ENCODE measurements at regions not wholly inside any gene's neighbourhood (a gene's known extent, or its start where the extent isn't known, plus 50 kb on each side); places are given as distances from the start of the nearest gene placed in this dataset.

DNA sequence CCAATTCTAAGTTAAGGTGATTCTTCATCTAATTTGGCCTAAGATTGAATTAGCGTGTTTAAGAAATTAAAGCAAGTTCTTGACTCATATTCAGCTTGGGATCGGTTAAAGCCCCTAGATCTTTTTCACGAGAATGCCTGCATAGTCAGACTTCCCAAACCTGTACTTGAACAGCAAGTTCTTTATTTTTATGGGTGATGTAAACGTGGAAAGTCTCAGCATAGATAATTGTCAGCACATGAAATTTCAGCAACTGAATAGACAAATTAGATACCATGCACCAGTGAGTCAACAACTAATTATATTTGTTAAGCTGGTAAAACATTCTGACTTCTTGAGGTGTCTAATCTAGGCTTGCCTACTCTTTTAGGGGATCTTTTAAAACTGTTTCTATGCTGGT lies 183.1 kb upstream of the TNFAIP3 start:
- H3K27me3 Mint-ChIP-seq (ENCODE audit: unreplicated experiment), result peaks cover 1% of the 10 kb centered on the region
- H3K27ac Mint-ChIP-seq (ENCODE audit: unreplicated experiment), result no peak overlapping the region
- DNase-seq (ENCODE audit: low spot score), result no peak
- H3K36me3 Mint-ChIP-seq (ENCODE audit: low read depth, unreplicated experiment), result no peaks in the 10 kb centered on the region
- H3K4me1 Mint-ChIP-seq (ENCODE audit: unreplicated experiment), result no peaks in the 10 kb centered on the region
- no peak overlapping the region for H3K4me3 Mint-ChIP-seq (ENCODE audit: unreplicated experiment)
- H3K9me3 Mint-ChIP-seq (ENCODE audit: unreplicated experiment), result no peaks in the 10 kb centered on the region
- TF ChIP-seq, protein P1, sequence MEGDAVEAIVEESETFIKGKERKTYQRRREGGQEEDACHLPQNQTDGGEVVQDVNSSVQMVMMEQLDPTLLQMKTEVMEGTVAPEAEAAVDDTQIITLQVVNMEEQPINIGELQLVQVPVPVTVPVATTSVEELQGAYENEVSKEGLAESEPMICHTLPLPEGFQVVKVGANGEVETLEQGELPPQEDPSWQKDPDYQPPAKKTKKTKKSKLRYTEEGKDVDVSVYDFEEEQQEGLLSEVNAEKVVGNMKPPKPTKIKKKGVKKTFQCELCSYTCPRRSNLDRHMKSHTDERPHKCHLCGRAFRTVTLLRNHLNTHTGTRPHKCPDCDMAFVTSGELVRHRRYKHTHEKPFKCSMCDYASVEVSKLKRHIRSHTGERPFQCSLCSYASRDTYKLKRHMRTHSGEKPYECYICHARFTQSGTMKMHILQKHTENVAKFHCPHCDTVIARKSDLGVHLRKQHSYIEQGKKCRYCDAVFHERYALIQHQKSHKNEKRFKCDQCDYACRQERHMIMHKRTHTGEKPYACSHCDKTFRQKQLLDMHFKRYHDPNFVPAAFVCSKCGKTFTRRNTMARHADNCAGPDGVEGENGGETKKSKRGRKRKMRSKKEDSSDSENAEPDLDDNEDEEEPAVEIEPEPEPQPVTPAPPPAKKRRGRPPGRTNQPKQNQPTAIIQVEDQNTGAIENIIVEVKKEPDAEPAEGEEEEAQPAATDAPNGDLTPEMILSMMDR (IDR thresholded peaks at IDR 0.05; ENCODE audit: unreplicated experiment), result no peak

DNA sequence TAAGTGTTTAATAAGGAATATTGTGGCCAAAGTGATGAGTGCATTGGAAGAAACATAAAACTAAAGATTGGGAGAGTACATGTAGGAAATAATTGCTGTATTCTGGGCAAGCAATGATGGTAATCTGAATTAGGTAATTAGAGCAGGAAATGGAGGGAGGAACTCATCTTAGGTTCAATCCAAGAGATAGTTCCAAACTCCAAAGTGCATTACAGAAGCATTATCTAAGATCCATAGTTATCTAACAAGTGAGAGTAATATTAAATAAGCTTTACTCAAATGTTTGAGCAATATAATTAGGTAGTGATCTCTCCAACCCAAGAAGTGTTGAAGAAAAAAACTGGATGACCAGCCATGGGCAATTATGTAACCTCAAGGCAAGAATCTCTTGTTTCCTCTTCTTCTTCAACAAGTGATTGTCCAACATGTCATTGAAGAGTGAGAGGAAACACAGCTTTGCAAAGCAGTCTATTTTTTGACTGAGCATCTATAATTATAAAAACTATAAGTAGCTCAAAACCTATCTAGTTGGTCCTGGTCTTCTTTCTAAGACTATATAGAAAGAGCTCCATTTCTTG lies 181.2 kb upstream of the TNFAIP3 start:
- no peak overlapping the region for H3K4me3 Mint-ChIP-seq (ENCODE audit: unreplicated experiment)
- H3K4me1 Mint-ChIP-seq (ENCODE audit: unreplicated experiment), result no peaks in the 10 kb centered on the region
- H3K27me3 Mint-ChIP-seq (ENCODE audit: unreplicated experiment), result peaks cover 1% of the 10 kb centered on the region
- no peaks in the 10 kb centered on the region for H3K36me3 Mint-ChIP-seq (ENCODE audit: low read depth, unreplicated experiment)
- no peak for DNase-seq (ENCODE audit: low spot score)
- TF ChIP-seq, protein P1 (IDR thresholded peaks at IDR 0.05; ENCODE audit: unreplicated experiment), result no peak
- H3K9me3 Mint-ChIP-seq (ENCODE audit: unreplicated experiment), result no peaks in the 10 kb centered on the region
- H3K27ac Mint-ChIP-seq (ENCODE audit: unreplicated experiment), result no peak overlapping the region

DNA sequence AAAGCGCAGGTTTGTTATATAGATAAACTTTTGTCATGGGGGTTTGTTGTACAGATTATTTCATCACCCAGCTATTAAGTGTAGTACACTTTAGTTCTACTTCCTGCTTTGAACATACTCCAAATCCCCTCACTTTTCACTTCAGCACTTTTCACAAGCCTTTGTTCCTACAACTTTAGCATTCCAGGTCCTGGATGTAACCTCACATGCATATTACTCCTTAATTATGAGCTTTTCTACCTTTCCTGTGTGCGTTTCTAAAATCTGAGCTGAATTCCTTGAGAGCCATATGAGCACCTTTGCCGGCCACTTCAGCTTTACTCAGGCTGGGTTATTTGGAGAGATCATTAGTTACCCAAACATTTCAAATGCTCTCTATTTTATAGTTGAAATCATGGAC lies 179.2 kb upstream of the TNFAIP3 start:
- H3K27me3 Mint-ChIP-seq (ENCODE audit: unreplicated experiment), result peaks cover 1% of the 10 kb centered on the region
- no peaks in the 10 kb centered on the region for H3K36me3 Mint-ChIP-seq (ENCODE audit: low read depth, unreplicated experiment)
- no peaks in the 10 kb centered on the region for H3K4me1 Mint-ChIP-seq (ENCODE audit: unreplicated experiment)
- H3K4me3 Mint-ChIP-seq (ENCODE audit: unreplicated experiment), result no peak overlapping the region
- no peak overlapping the region for H3K27ac Mint-ChIP-seq (ENCODE audit: unreplicated experiment)
- DNase-seq (ENCODE audit: low spot score), result no peak
- TF ChIP-seq, protein P1 (IDR thresholded peaks at IDR 0.05; ENCODE audit: unreplicated experiment), result no peak
- no peaks in the 10 kb centered on the region for H3K9me3 Mint-ChIP-seq (ENCODE audit: unreplicated experiment)

DNA sequence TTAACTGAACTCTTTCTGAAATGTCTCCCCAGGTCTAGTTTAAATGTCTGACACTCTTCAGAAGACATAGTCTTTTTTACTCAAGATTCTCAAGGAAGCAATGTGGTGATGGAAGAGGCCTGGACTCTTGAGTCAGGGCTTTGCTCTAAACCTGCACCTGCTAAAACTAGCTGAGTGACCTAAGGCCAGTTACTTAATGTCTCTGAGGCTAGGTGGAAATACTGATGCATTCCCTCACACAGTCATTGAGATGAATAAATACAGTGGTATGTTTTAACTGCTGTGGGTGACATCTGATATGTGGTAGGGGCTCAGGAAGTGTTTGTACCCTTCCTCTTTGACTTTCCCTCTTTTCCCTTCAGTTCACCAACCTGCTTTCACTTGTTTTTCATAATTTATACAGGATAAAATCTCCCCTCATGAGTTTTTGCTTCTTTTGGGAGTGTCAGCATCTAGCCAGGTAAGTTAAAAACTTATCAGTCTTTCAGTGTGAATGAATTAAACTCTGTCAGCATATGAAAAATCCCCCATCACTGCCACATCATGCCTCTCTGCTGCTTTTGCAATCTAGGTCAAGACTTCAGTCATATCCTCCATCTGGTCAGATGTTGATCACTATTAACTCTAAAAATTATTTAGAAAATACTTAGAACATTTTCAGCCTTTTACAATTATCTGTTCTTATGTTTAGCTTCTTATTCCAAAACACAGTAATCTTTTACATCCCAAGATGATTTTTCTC lies 178.7 kb upstream of the TNFAIP3 start:
- H3K4me1 Mint-ChIP-seq (ENCODE audit: unreplicated experiment), result no peaks in the 10 kb centered on the region
- H3K27ac Mint-ChIP-seq (ENCODE audit: unreplicated experiment), result no peak overlapping the region
- no peak overlapping the region for H3K4me3 Mint-ChIP-seq (ENCODE audit: unreplicated experiment)
- DNase-seq (ENCODE audit: low spot score), result no peak
- peaks cover 1% of the 10 kb centered on the region for H3K27me3 Mint-ChIP-seq (ENCODE audit: unreplicated experiment)
- no peaks in the 10 kb centered on the region for H3K9me3 Mint-ChIP-seq (ENCODE audit: unreplicated experiment)
- H3K36me3 Mint-ChIP-seq (ENCODE audit: low read depth, unreplicated experiment), result no peaks in the 10 kb centered on the region
- TF ChIP-seq, protein P1 (IDR thresholded peaks at IDR 0.05; ENCODE audit: unreplicated experiment), result no peak

DNA sequence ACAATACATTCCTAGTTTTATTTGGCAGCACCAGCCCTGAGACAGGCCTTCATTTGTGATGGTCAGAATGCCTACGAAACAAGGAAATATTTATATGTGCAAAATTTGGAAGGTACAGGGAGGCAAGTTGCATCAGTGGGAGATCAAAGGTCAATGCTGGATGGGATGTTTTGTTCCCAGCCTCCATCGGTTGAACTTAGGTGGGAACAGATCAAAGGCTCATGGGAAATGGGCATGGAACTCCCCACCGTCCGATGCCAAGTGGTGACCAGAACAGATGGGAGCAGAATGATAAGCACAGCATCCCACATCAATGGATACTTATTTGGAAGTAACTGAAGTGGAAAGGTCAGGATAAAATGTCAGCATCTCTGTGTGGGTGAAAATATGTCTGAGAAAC lies 177.7 kb upstream of the TNFAIP3 start:
- peaks cover 1% of the 10 kb centered on the region for H3K27me3 Mint-ChIP-seq (ENCODE audit: unreplicated experiment)

More for the DNA sequence above, 177.7 kb upstream of the TNFAIP3 start:
- no peaks in the 10 kb centered on the region for H3K36me3 Mint-ChIP-seq (ENCODE audit: low read depth, unreplicated experiment)
- no peak for DNase-seq (ENCODE audit: low spot score)
- no peak overlapping the region for H3K27ac Mint-ChIP-seq (ENCODE audit: unreplicated experiment)
- H3K4me1 Mint-ChIP-seq (ENCODE audit: unreplicated experiment), result no peaks in the 10 kb centered on the region
- TF ChIP-seq, protein P1 (IDR thresholded peaks at IDR 0.05; ENCODE audit: unreplicated experiment), result no peak
- H3K9me3 Mint-ChIP-seq (ENCODE audit: unreplicated experiment), result no peaks in the 10 kb centered on the region
- H3K4me3 Mint-ChIP-seq (ENCODE audit: unreplicated experiment), result no peak overlapping the region

All from endothelial cell (in vitro differentiated cells).